ENCODE measurements at regions not wholly inside any gene's neighbourhood (a gene's known extent, or its start where the extent isn't known, plus 50 kb on each side); places are given as distances from the start of the nearest gene placed in this dataset.

GRCh38 chr1:118621839-118622238 is 366.3 kb downstream of the TBX15 start:
- no peak for TF ChIP-seq EZH2 (IDR thresholded peaks at IDR 0.05; ENCODE audit: borderline replicate concordance, low read depth, low read length, severe bottlenecking)
- TF ChIP-seq, protein P1, sequence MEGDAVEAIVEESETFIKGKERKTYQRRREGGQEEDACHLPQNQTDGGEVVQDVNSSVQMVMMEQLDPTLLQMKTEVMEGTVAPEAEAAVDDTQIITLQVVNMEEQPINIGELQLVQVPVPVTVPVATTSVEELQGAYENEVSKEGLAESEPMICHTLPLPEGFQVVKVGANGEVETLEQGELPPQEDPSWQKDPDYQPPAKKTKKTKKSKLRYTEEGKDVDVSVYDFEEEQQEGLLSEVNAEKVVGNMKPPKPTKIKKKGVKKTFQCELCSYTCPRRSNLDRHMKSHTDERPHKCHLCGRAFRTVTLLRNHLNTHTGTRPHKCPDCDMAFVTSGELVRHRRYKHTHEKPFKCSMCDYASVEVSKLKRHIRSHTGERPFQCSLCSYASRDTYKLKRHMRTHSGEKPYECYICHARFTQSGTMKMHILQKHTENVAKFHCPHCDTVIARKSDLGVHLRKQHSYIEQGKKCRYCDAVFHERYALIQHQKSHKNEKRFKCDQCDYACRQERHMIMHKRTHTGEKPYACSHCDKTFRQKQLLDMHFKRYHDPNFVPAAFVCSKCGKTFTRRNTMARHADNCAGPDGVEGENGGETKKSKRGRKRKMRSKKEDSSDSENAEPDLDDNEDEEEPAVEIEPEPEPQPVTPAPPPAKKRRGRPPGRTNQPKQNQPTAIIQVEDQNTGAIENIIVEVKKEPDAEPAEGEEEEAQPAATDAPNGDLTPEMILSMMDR (IDR thresholded peaks at IDR 0.05; ENCODE audit: borderline replicate concordance, extremely low read depth, low read length, poor library complexity, severe bottlenecking): no peak
- no peaks in the 10 kb centered on the region for H3K79me2 ChIP-seq (ENCODE audit: insufficient read depth, low read length)
- H3K27ac ChIP-seq (ENCODE audit: low read length): no peak overlapping the region
- H3K4me1 ChIP-seq (ENCODE audit: insufficient read depth, low read length): no peaks in the 10 kb centered on the region
- no peak for ATAC-seq (ENCODE audit: insufficient read depth, low read depth)
- DNase-seq: no peak
- no peaks in the 10 kb centered on the region for H3K27me3 ChIP-seq (ENCODE audit: insufficient read depth, low read length, poor library complexity)
- H3K36me3 ChIP-seq (ENCODE audit: insufficient read depth, low read length): no peaks in the 10 kb centered on the region
- no peak overlapping the region for H3K4me3 ChIP-seq (ENCODE audit: low read depth in 1 of 2, low read length in 2 of 2)
- H2AFZ ChIP-seq (ENCODE audit: low read depth, low read length): no peak overlapping the region
- no peak overlapping the region for H3K9ac ChIP-seq (ENCODE audit: low read depth, low read length)
- H4K20me1 ChIP-seq (ENCODE audit: insufficient read depth, low read length): no peaks in the 10 kb centered on the region
- H3K4me2 ChIP-seq (ENCODE audit: insufficient read depth, low read length): no peak overlapping the region
- H3K9me3 ChIP-seq (ENCODE audit: insufficient read depth, low read length, severe bottlenecking): no peaks in the 10 kb centered on the region

DNA sequence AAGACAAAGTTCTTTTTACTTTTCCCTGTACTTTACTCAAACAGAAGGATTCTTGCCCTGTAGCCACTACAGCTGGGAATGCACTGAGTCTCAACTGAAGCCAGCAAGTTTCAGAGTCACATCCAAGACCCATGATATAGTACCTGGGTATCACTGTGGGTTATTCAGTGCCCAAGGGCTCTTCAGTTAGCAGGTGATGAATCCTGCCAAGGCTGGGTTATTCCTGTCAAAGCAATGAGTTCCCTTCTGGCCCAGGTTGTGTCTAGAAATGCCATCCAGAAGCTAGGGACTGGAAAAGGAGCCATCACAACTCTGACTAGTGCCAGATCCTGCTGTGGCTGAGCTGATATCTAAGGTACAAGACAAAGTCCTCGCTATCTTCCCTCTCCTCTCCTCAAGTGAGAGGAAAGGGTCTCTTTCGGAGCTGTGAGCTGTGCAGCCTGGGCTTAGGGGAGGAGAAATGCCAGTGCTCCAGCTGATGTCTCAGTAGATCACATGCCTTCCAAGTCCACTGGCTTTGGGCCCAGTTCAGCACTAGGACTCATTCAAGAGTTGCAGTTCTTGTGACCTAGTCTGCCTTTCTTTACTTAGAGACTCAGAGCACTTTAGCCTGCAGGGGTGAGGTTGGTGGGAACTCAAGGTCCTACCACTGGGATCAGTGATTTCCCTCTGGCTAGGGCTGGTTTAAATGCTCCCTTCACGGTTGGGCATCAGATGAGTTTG is 369.4 kb downstream of the TBX15 start:
- no peak overlapping the region for H3K4me2 ChIP-seq (ENCODE audit: insufficient read depth, low read length)
- DNase-seq (no peak), ATAC-seq (ENCODE audit: insufficient read depth, low read depth) (no peak)
- H3K4me1 ChIP-seq (ENCODE audit: insufficient read depth, low read length): no peaks in the 10 kb centered on the region
- no peaks in the 10 kb centered on the region for H3K27me3 ChIP-seq (ENCODE audit: insufficient read depth, low read length, poor library complexity)
- H3K4me3 ChIP-seq (ENCODE audit: low read depth in 1 of 2, low read length in 2 of 2): no peak overlapping the region
- H3K9me3 ChIP-seq (ENCODE audit: insufficient read depth, low read length, severe bottlenecking): no peaks in the 10 kb centered on the region
- H4K20me1 ChIP-seq (ENCODE audit: insufficient read depth, low read length): no peaks in the 10 kb centered on the region
- no peaks in the 10 kb centered on the region for H3K36me3 ChIP-seq (ENCODE audit: insufficient read depth, low read length)
- H3K79me2 ChIP-seq (ENCODE audit: insufficient read depth, low read length): no peaks in the 10 kb centered on the region
- no peak overlapping the region for H3K9ac ChIP-seq (ENCODE audit: low read depth, low read length)
- TF ChIP-seq, protein P1 (IDR thresholded peaks at IDR 0.05; ENCODE audit: borderline replicate concordance, extremely low read depth, low read length, poor library complexity, severe bottlenecking): no peak
- TF ChIP-seq EZH2 (IDR thresholded peaks at IDR 0.05; ENCODE audit: borderline replicate concordance, low read depth, low read length, severe bottlenecking): no peak
- no peak overlapping the region for H2AFZ ChIP-seq (ENCODE audit: low read depth, low read length)
- no peak overlapping the region for H3K27ac ChIP-seq (ENCODE audit: low read length)

DNA sequence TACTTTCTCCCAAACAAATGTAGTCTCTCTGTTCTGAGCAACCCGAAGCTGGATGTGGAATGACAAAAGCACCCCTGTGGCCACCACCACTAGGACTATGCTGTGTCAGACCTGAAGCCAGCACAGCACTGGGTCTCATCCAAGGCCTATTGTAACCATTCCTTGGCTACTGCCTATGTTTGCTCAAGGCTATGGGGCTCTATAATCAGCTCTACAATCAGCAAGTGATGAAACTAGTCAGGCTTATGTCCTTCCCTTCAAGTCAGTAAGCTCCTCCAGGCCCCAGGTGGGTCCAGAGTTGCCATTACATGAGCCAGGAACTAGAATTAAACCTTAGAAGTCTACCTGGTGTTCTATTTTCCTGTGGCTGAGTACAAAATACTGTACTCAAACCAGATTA is 370.2 kb downstream of the TBX15 start:
- Histone ChIP-seq H3K27ac (ENCODE audit: low read length) (no peak overlapping the region), H3K79me2 (ENCODE audit: insufficient read depth, low read length) (no peaks in the 10 kb centered on the region), H2AFZ (ENCODE audit: low read depth, low read length) (no peak overlapping the region), H3K4me3 (ENCODE audit: low read depth in 1 of 2, low read length in 2 of 2) (no peak overlapping the region), H3K9me3 (ENCODE audit: insufficient read depth, low read length, severe bottlenecking) (no peaks in the 10 kb centered on the region), H3K4me2 (ENCODE audit: insufficient read depth, low read length) (no peak overlapping the region), H3K36me3 (ENCODE audit: insufficient read depth, low read length) (no peaks in the 10 kb centered on the region), H3K27me3 (ENCODE audit: insufficient read depth, low read length, poor library complexity) (no peaks in the 10 kb centered on the region), H4K20me1 (ENCODE audit: insufficient read depth, low read length) (no peaks in the 10 kb centered on the region), H3K4me1 (ENCODE audit: insufficient read depth, low read length) (no peaks in the 10 kb centered on the region), H3K9ac (ENCODE audit: low read depth, low read length) (no peak overlapping the region)
- DNase-seq (no peak), ATAC-seq (ENCODE audit: insufficient read depth, low read depth) (no peak)
- TF ChIP-seq, protein P1 (IDR thresholded peaks at IDR 0.05; ENCODE audit: borderline replicate concordance, extremely low read depth, low read length, poor library complexity, severe bottlenecking): no peak
- no peak for TF ChIP-seq EZH2 (IDR thresholded peaks at IDR 0.05; ENCODE audit: borderline replicate concordance, low read depth, low read length, severe bottlenecking)

Data from DND-41 (cell line).